Erythroblast (primary cell): ENCODE measurements at regions not wholly inside any gene's neighbourhood (a gene's known extent, or its start where the extent isn't known, plus 50 kb on each side); places are given as distances from the start of the nearest gene placed in this dataset.

Source experiments
- GATA1 ChIP-seq: IDR thresholded peaks from 2 replicates; pipeline ENCODE4 v1.6.1; 2011; ENCODE audit warnings: low read depth, mild to moderate bottlenecking, control low read depth, low read length, moderate library complexity
- POLR2A ChIP-seq: IDR thresholded peaks from 2 replicates; pipeline ENCODE4 v1.6.1; 2011; ENCODE audit warnings: mild to moderate bottlenecking, low read length

DNA sequence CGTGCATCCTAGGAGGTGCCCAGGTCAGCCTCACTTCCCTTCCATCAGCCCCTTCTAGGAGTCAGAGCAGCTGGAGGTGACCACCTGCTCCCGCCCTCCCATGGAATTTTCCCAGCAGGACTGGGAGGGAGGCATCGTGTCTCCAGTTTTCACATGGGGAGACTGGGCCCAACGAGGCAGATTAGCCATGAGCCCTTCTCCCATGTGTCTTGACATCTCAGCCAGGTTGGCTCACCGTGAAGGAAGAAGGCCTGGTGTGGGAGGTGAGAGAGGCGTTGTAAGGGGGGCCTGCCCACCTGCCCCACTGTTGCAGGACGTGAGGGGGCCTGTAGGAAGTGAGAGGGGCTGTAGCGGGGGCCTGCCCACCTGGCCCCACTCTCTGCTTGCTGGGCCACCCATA, 1521.4 kb downstream of the BRD1 start:
- TF ChIP-seq POLR2A (no peak), GATA1 (no peak)
